ENCODE measurements at regions not wholly inside any gene's neighbourhood (a gene's known extent, or its start where the extent isn't known, plus 50 kb on each side); places are given as distances from the start of the nearest gene placed in this dataset.

- DNase-seq (no peak), ATAC-seq (no peak)
- Histone ChIP-seq H3K79me2 (ENCODE audit: low read length) (no peaks in the 10 kb centered on the region), H3K4me3 (ENCODE audit: low read length) (no peak overlapping the region), H3K4me1 (ENCODE audit: insufficient read depth, low read length) (no peaks in the 10 kb centered on the region), H3K9ac (ENCODE audit: low read length) (no peak overlapping the region), H3K36me3 (ENCODE audit: low read depth, low read length) (no peaks in the 10 kb centered on the region), H3F3A (ENCODE audit: low read length, unreplicated experiment) (no peaks in the 10 kb centered on the region), H3K9me2 (replicated peaks; ENCODE audit: low read length) (no peaks in the 10 kb centered on the region), H3K27me3 (ENCODE audit: low read length) (no peaks in the 10 kb centered on the region), H3K9me3 (ENCODE audit: low read length) (no peaks in the 10 kb centered on the region), H3K4me2 (ENCODE audit: low read length) (no peak overlapping the region), H4K20me1 (ENCODE audit: low read length) (no peaks in the 10 kb centered on the region), H2AFZ (ENCODE audit: low read length) (no peak overlapping the region), H3K27ac (ENCODE audit: low read length) (no peak overlapping the region)
- TF ChIP-seq EZH2 (IDR thresholded peaks at IDR 0.05; ENCODE audit: low read length, unreplicated experiment): no peak
- no peak for TF ChIP-seq EZH2phosphoT487 (IDR thresholded peaks at IDR 0.05; ENCODE audit: borderline replicate concordance, low read length)
- BruUV-seq (replicated peaks): no TSS peak
- intact Hi-C loops (cut with micrococcal nuclease): no loop called here
- ChIA-PET POLR2A (ENCODE audit: unreplicated experiment) (no interaction called here), CTCF (no interaction called here)
These were observed 941.9 kb downstream of the SLC4A3 start for GRCh38 chr2:220569112-220569897.

GRCh38 chr2:220572385-220572784 lies 945.0 kb downstream of the SLC4A3 start:
- ATAC-seq (peak; percentile 55), DNase-seq (peak; percentile 41)
- H3K9me3 ChIP-seq (ENCODE audit: low read length): no peaks in the 10 kb centered on the region
- H2AFZ ChIP-seq (ENCODE audit: low read length): no peak overlapping the region
- no peaks in the 10 kb centered on the region for H3K4me1 ChIP-seq (ENCODE audit: insufficient read depth, low read length)
- no peaks in the 10 kb centered on the region for H3K27me3 ChIP-seq (ENCODE audit: low read length)
- POLR2A ChIA-PET (ENCODE audit: unreplicated experiment): no interaction called here
- TF ChIP-seq CTCF (conservative IDR thresholded peaks at IDR 0.05; ENCODE audit: low read depth, low read length) (no peak), EZH2phosphoT487 (IDR thresholded peaks at IDR 0.05; ENCODE audit: borderline replicate concordance, low read length) (no peak), EZH2 (IDR thresholded peaks at IDR 0.05; ENCODE audit: low read length, unreplicated experiment) (no peak)
- H3K4me3 ChIP-seq (ENCODE audit: low read length): no peak overlapping the region
- no peaks in the 10 kb centered on the region for H3K79me2 ChIP-seq (ENCODE audit: low read length)
- intact Hi-C loops (cut with micrococcal nuclease): no loop called here
- H3K9me2 ChIP-seq (replicated peaks; ENCODE audit: low read length): no peaks in the 10 kb centered on the region
- no peaks in the 10 kb centered on the region for H4K20me1 ChIP-seq (ENCODE audit: low read length)
- H3F3A ChIP-seq (ENCODE audit: low read length, unreplicated experiment): no peaks in the 10 kb centered on the region
- CTCF ChIA-PET: no interaction called here
- H3K4me2 ChIP-seq (ENCODE audit: low read length): no peak overlapping the region
- H3K27ac ChIP-seq (ENCODE audit: low read length): no peak overlapping the region
- BruUV-seq (replicated peaks): no TSS peak
- H3K9ac ChIP-seq (ENCODE audit: low read length): no peak overlapping the region
- H3K36me3 ChIP-seq (ENCODE audit: low read depth, low read length): no peaks in the 10 kb centered on the region

- Histone ChIP-seq H3K9me3 (ENCODE audit: low read length) (no peaks in the 10 kb centered on the region), H3K27ac (ENCODE audit: low read length) (no peak overlapping the region), H3K27me3 (ENCODE audit: low read length) (no peaks in the 10 kb centered on the region), H2AFZ (ENCODE audit: low read length) (no peak overlapping the region), H3K4me2 (ENCODE audit: low read length) (no peak overlapping the region), H4K20me1 (ENCODE audit: low read length) (no peaks in the 10 kb centered on the region), H3K4me3 (ENCODE audit: low read length) (no peak overlapping the region), H3K9ac (ENCODE audit: low read length) (no peak overlapping the region), H3F3A (ENCODE audit: low read length, unreplicated experiment) (no peaks in the 10 kb centered on the region), H3K79me2 (ENCODE audit: low read length) (no peaks in the 10 kb centered on the region), H3K4me1 (ENCODE audit: insufficient read depth, low read length) (no peaks in the 10 kb centered on the region), H3K36me3 (ENCODE audit: low read depth, low read length) (no peaks in the 10 kb centered on the region), H3K9me2 (replicated peaks; ENCODE audit: low read length) (no peaks in the 10 kb centered on the region)
- no TSS peak for BruUV-seq (replicated peaks)
- TF ChIP-seq CTCF (conservative IDR thresholded peaks at IDR 0.05; ENCODE audit: low read depth, low read length) (no peak), EZH2phosphoT487 (IDR thresholded peaks at IDR 0.05; ENCODE audit: borderline replicate concordance, low read length) (no peak)
- intact Hi-C loops (cut with micrococcal nuclease): no loop called here
- no peak for ATAC-seq
- CTCF ChIA-PET: no interaction called here
- POLR2A ChIA-PET (ENCODE audit: unreplicated experiment): no interaction called here
- DNase-seq: no peak
These were observed 946.6 kb downstream of the SLC4A3 start for GRCh38 chr2:220574038-220574437.
